OCI-LY3 (cell line): ENCODE measurements at regions not wholly inside any gene's neighbourhood (a gene's known extent, or its start where the extent isn't known, plus 50 kb on each side); places are given as distances from the start of the nearest gene placed in this dataset.

ENCODE experiments used
- CTCF ChIP-seq: fragments of 200-600, 300-600 bp; sonication (generic); IDR thresholded peaks from 2 replicates; pipeline ENCODE4 v1.5.1; 2014; ENCODE audit warnings: antibody characterized with exemption, low read length, low read depth
- EZH2phosphoT487 ChIP-seq: fragments of 200-600 bp; shearing (Covaris generic); IDR thresholded peaks from 2 replicates; pipeline ENCODE4 v1.6.1; 2018; ENCODE audit warnings: antibody characterized with exemption, mixed run types, low read depth

GRCh38 chr3:74518610-74519009 is 95.8 kb downstream of the CNTN3 start:
- TF ChIP-seq CTCF (no peak), EZH2phosphoT487 (no peak)
